Tibial nerve (tissue), 4 donors: ENCODE measurements at regions not wholly inside any gene's neighbourhood (a gene's known extent, or its start where the extent isn't known, plus 50 kb on each side); places are given as distances from the start of the nearest gene placed in this dataset.

ENCODE experiments used
- DNase-seq, 2 donors: peaks; one replicate each; pipeline ENCODE4 v3.0.0-alpha.2; 2019; ENCODE audit warnings: low spot score in 2 of 2
- H3K27ac ChIP-seq, 4 donors: fragments of 200-600 bp; sonication (generic) in 3 of 4; one replicate each; pipeline ENCODE4 v1.5.1; 2017 to 2019; ENCODE audit warnings: mild to moderate bottlenecking in 1 of 4
- H3K27me3 ChIP-seq, 2 donors: fragments of 200-600 bp; sonication (generic) in 1 of 2; one replicate each; pipeline versions ENCODE4 v1.5.1 to v1.6.0; 2017 to 2019
- H3K36me3 ChIP-seq, 3 donors: fragments of 200-600 bp; sonication (generic); one replicate each; pipeline ENCODE4 v1.5.1; 2018 to 2019
- H3K4me1 ChIP-seq, 4 donors: fragments of 200-600 bp; sonication (generic) in 3 of 4; one replicate each; pipeline ENCODE4 v1.5.1; 2017 to 2019
- H3K4me3 ChIP-seq, 4 donors: fragments of 200-600 bp; sonication (generic) in 3 of 4; one replicate each; pipeline ENCODE4 v1.5.1; 2017 to 2019; ENCODE audit warnings: mild to moderate bottlenecking in 1 of 4, moderate library complexity in 1 of 4
- H3K9me3 ChIP-seq, 4 donors: fragments of 200-600 bp; sonication (generic) in 3 of 4; one replicate each; pipeline ENCODE4 v1.5.1; 2017 to 2019
- EP300 ChIP-seq, 2 donors: sonication (generic); formaldehyde crosslinking; IDR thresholded peaks; one replicate each; pipeline ENCODE4 v1.6.1; 2017; ENCODE audit warnings: antibody characterized with exemption in 2 of 2, mild to moderate bottlenecking in 1 of 2
- POLR2A ChIP-seq, 2 donors: fragments of 450-650 bp; IDR thresholded peaks; one replicate each; pipeline ENCODE4 v1.6.1; 2017; ENCODE audit warnings: antibody characterized with exemption in 2 of 2, mild to moderate bottlenecking in 2 of 2, moderate library complexity in 2 of 2
- WGBS, 2 donors: methylation state at CpG; one replicate each; pipeline ENCODE4 v1.1.5; 2018; 5-methylcytosine and 5-hydroxymethylcytosine counted together
- TF ChIP-seq, protein P1 (sequence below), 5 experiments: fragments of 200-600 bp in 3 of 5; fragments of 450-650 bp in 2 of 5; sonication (generic) in 3 of 5; IDR thresholded peaks; one replicate each; pipeline ENCODE4 v1.5.1; 2016 to 2019; ENCODE audit warnings: antibody characterized with exemption in 5 of 5, mild to moderate bottlenecking in 3 of 5, moderate library complexity in 2 of 5

DNA sequence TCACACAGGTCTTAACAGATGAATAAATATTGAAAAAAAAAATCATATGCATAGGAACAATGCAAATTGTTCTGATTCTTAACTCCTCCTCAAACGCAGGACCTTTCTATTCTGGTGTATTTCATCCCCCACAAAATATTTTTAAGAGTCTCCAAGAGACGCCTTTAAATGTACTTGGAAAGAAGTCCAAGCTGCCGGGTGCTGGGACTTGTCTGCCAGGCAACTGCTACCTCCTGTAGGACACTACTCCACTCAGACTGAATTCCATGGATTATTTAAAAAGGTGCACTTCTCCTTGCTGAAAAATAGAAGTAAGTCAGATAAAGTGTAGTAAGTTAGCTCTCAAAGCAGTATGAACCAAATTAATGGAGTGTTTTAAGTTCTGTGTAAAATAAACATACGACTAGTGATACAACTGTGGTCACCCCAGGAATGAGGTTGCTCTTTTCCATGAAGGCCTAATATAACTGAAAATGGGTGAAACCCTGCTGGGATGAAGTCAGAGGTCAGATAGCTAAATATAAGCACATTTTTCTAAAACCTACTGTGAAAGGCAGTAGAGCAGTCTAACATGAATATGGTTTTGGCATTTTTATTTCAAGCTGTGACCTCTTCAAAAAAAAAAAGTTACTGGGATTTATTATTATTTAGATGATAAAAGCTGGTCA lies 189.2 kb upstream of the PBX1 start:
- Histone ChIP-seq H3K36me3 (no peaks in the 10 kb centered on the region), H3K4me1 (no peaks in the 10 kb centered on the region), H3K27ac (no peak overlapping the region), H3K9me3 (peaks cover 0 to 23% (median 5%) of the 10 kb centered on the region in 4 donors), H3K27me3 (no peaks in the 10 kb centered on the region), H3K4me3 (no peak overlapping the region)
- TF ChIP-seq, protein P1, sequence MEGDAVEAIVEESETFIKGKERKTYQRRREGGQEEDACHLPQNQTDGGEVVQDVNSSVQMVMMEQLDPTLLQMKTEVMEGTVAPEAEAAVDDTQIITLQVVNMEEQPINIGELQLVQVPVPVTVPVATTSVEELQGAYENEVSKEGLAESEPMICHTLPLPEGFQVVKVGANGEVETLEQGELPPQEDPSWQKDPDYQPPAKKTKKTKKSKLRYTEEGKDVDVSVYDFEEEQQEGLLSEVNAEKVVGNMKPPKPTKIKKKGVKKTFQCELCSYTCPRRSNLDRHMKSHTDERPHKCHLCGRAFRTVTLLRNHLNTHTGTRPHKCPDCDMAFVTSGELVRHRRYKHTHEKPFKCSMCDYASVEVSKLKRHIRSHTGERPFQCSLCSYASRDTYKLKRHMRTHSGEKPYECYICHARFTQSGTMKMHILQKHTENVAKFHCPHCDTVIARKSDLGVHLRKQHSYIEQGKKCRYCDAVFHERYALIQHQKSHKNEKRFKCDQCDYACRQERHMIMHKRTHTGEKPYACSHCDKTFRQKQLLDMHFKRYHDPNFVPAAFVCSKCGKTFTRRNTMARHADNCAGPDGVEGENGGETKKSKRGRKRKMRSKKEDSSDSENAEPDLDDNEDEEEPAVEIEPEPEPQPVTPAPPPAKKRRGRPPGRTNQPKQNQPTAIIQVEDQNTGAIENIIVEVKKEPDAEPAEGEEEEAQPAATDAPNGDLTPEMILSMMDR (IDR thresholded peaks at IDR 0.05): no peak
- TF ChIP-seq EP300 (IDR thresholded peaks at IDR 0.05) (no peak), POLR2A (IDR thresholded peaks at IDR 0.05) (no peak)
- WGBS, 2 donors: 49 to 50% methylated on average over 4 of the region's 4 CpGs
- DNase-seq: no peak

DNA sequence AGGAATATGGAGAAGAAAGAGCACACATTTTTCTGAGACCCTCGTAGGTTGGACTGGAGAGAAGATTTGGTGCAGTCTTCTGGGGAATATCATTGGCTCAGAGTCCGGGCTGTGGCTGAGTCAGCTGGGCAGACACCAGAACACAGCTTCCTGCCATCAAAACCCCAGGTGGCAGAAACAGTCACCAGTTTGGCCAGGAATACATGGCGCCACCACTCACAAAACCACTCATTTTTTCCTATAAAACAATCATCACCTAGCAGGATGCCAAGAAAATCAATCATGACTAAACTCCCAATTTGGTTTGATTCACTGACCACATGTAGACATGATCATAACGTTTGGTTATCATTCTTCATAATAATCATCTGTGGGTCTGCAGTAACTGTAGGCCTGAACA lies 178.1 kb upstream of the PBX1 start:
- WGBS, 2 donors: 28 to 44% methylated on average over 4 of the region's 4 CpGs
- DNase-seq: peak in 1 of 2 donors; percentile 5
- no peaks in the 10 kb centered on the region for H3K4me1 ChIP-seq
- H3K27ac ChIP-seq: no peak overlapping the region
- no peaks in the 10 kb centered on the region for H3K36me3 ChIP-seq
- no peaks in the 10 kb centered on the region for H3K9me3 ChIP-seq
- TF ChIP-seq POLR2A (IDR thresholded peaks at IDR 0.05) (no peak), EP300 (IDR thresholded peaks at IDR 0.05) (peak in 1 of 2 donors; percentile 11)
- H3K27me3 ChIP-seq: no peaks in the 10 kb centered on the region
- H3K4me3 ChIP-seq: no peak overlapping the region

DNA sequence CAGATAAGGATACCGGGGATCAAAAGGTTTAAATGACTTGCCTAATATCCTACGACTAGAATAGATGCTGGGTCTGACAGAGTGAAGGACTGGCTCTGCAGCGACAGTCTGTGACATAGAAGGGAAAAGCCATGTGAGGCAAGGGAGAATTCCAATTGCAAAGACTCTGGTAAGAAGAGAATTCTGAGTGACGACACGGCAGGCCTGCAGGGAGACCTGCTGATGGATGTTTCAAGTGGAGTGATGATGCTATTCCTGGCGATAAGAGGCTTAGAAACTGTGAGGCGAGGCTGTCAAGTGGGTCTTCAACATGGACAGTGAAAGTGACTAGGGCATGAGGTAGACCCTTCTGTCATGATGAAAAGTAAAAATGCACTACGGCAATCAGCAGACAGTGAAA lies 176.6 kb upstream of the PBX1 start:
- Histone ChIP-seq H3K9me3 (no peaks in the 10 kb centered on the region), H3K27me3 (no peaks in the 10 kb centered on the region), H3K36me3 (no peaks in the 10 kb centered on the region), H3K4me1 (no peaks in the 10 kb centered on the region), H3K4me3 (no peak overlapping the region), H3K27ac (no peak overlapping the region)
- TF ChIP-seq, protein P1 (IDR thresholded peaks at IDR 0.05): no peak
- TF ChIP-seq EP300 (IDR thresholded peaks at IDR 0.05): no peak
- TF ChIP-seq POLR2A (IDR thresholded peaks at IDR 0.05): no peak
- WGBS, 2 donors: 80 to 83% methylated on average over 8 of the region's 8 CpGs
- DNase-seq: no peak

DNA sequence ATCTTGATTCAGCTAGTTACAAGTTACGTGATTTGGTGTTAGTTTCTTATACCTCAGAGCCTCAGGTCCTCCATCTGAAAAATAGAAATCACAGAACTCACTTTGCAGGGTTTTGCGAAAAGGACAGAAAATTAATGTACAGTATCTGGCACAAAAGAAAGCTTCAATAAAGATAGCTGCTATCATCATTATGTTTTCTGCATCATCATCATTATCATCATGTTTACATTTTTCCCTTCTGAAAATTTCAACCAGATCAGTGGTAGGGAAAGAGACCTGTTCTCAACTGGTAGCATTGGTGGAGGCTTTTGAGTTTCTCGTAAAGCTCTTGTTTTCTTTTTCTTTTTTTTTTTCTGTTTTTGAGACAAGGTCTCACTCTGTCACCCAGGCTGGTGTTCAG lies 174.7 kb upstream of the PBX1 start:
- 83 to 91% methylated on average over 3 of the region's 3 CpGs for WGBS, 2 donors
- H3K36me3 ChIP-seq: no peaks in the 10 kb centered on the region
- H3K4me3 ChIP-seq: no peak overlapping the region
- no peaks in the 10 kb centered on the region for H3K4me1 ChIP-seq
- H3K9me3 ChIP-seq: no peaks in the 10 kb centered on the region
- DNase-seq: no peak
- no peak overlapping the region for H3K27ac ChIP-seq
- TF ChIP-seq, protein P1 (IDR thresholded peaks at IDR 0.05): no peak
- TF ChIP-seq EP300 (IDR thresholded peaks at IDR 0.05) (no peak), POLR2A (IDR thresholded peaks at IDR 0.05) (no peak)
- no peaks in the 10 kb centered on the region for H3K27me3 ChIP-seq

DNA sequence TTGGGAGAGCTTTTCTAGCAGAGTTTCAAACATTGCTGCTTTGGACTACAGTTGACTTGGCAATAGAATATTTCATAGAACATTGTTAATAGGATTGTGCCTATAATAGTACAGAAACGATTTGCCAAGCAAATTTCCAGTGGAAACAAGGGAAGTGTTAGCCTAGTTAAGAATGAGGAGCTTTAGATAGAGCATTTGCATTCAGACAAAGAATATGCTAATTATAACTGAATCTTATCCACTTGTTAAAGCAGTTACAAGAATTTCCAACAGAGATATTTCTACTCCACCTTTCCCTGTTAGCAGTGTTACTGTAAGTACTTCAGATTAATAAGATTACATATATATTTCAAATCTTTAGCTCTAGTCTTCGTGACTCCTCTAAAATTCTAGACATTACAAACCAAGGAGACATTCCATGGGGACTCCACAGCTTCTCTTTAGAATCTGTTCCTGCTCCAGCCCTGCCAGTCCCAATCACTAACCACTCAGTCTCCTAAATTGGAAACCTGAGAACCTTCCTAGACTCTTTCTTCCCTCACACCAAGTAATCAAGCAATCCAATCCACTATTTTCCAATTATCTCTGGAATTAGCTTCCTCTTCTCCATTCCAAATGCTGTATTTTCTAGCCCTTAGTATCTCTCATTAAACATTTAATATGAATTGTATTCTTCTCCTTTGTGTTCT lies 141.8 kb upstream of the PBX1 start:
- Histone ChIP-seq H3K4me1 (no peaks in the 10 kb centered on the region), H3K27ac (no peak overlapping the region), H3K36me3 (no peaks in the 10 kb centered on the region), H3K9me3 (no peaks in the 10 kb centered on the region), H3K4me3 (no peak overlapping the region), H3K27me3 (no peaks in the 10 kb centered on the region)
- no peak for DNase-seq
- 55 to 66% methylated on average over 2 of the region's 2 CpGs for WGBS, 2 donors
- TF ChIP-seq EP300 (IDR thresholded peaks at IDR 0.05) (no peak), POLR2A (IDR thresholded peaks at IDR 0.05) (no peak)
- TF ChIP-seq, protein P1 (IDR thresholded peaks at IDR 0.05): no peak
